Thymus (tissue), 11 donors: ENCODE measurements at regions not wholly inside any gene's neighbourhood (a gene's known extent, or its start where the extent isn't known, plus 50 kb on each side); places are given as distances from the start of the nearest gene placed in this dataset.
"Not testable (repeated sequence)": the region's sequence is repeated elsewhere in the genome, so short reads cannot be mapped to it uniquely, and the experiment has no call there.

Source experiments
- DNase-seq, 9 donors: peaks; one replicate each; pipeline ENCODE4 v3.0.0-alpha.2; 2013; ENCODE audit warnings: low spot score in 9 of 9, low read depth in 6 of 9, missing footprints in 1 of 9
- H3K27ac ChIP-seq, 2 donors: one replicate each; pipeline ENCODE4 v1.5.1; 2013; ENCODE audit warnings: control low read depth in 1 of 2, low read depth in 1 of 2, low read length in 1 of 2, mild to moderate bottlenecking in 1 of 2, moderate library complexity in 1 of 2
- H3K27me3 ChIP-seq, 2 donors: one replicate each; pipeline ENCODE4 v1.5.1; 2013; ENCODE audit warnings: low read length in 1 of 2; ENCODE audit not compliant: control insufficient read depth in 2 of 2, insufficient read depth in 1 of 2
- H3K36me3 ChIP-seq, 2 donors: one replicate each; pipeline ENCODE4 v1.5.1; 2013; ENCODE audit warnings: low read length in 1 of 2, mild to moderate bottlenecking in 1 of 2, moderate library complexity in 1 of 2; ENCODE audit not compliant: control insufficient read depth in 2 of 2, insufficient read depth in 2 of 2
- H3K4me1 ChIP-seq, 2 donors: one replicate each; pipeline ENCODE4 v1.5.1; 2013; ENCODE audit warnings: low read length in 2 of 2; ENCODE audit not compliant: control insufficient read depth in 2 of 2, insufficient read depth in 2 of 2
- H3K4me3 ChIP-seq, 2 donors: one replicate each; pipeline ENCODE4 v1.5.1; 2013; ENCODE audit warnings: low read length in 2 of 2, control low read depth in 1 of 2, mild to moderate bottlenecking in 1 of 2
- H3K9me3 ChIP-seq, 2 donors: one replicate each; pipeline ENCODE4 v1.5.1; 2013; ENCODE audit warnings: low read length in 1 of 2, mild to moderate bottlenecking in 1 of 2; ENCODE audit not compliant: control insufficient read depth in 2 of 2, insufficient read depth in 1 of 2
- WGBS: extraction: QIAGEN DNeasy Blood & Tissue Kit; methylation state at CpG from one replicate; pipeline ENCODE4 v1.1.7; 2013; 5-methylcytosine and 5-hydroxymethylcytosine counted together
- donor health status: healthy.

DNA sequence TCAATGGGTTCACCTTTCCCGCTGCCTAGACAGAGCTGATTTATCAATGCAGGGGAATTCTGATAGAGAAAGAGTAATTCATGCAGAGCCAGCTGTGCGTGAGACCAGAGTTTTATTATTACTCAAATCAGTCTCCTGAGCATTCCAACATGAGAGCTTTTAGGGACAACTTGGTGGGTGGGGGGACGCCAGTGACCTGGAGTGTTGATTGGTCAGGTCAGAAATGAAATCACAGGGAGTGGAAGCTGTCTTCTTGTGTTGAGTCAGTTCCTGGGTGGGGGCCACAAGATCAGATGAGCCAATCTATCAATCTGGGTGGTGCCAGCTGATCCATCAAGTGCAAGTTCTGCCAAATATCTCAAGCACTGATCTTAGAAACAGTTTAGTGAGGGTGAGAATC is 99.0 kb upstream of the CAV2 start:
- Histone ChIP-seq H3K27me3 (no peaks in the 10 kb centered on the region), H3K4me3 (no peak overlapping the region), H3K4me1 (no peaks in the 10 kb centered on the region), H3K27ac (no peak overlapping the region), H3K36me3 (no peaks in the 10 kb centered on the region), H3K9me3 (no peaks in the 10 kb centered on the region)
- no peak for DNase-seq
- WGBS: 96% methylated on average over 3 of the region's 3 CpGs

DNA sequence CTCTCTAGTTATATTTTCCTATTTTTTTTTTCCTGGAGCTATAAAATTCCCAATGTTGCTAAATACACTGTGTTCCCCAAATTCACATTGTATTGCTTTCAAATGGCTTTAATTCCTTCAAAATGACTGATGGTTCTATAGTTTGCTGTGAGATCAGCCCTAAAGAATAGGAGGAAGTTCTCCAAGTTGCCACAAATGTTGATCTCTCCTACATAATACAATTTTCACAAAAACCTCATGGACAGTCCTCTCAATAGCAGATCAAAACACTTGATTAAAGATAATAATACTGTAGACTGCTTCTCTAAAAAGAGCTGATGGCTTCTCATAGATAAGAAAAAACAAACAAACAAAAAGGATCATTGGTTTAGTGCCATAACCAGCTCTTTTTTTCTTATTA is 97.8 kb upstream of the CAV2 start:
- no peaks in the 10 kb centered on the region for H3K27me3 ChIP-seq
- DNase-seq: no peak
- H3K4me3 ChIP-seq: no peak overlapping the region
- H3K27ac ChIP-seq: no peak overlapping the region
- no peaks in the 10 kb centered on the region for H3K4me1 ChIP-seq
- H3K36me3 ChIP-seq: no peaks in the 10 kb centered on the region
- H3K9me3 ChIP-seq: no peaks in the 10 kb centered on the region

DNA sequence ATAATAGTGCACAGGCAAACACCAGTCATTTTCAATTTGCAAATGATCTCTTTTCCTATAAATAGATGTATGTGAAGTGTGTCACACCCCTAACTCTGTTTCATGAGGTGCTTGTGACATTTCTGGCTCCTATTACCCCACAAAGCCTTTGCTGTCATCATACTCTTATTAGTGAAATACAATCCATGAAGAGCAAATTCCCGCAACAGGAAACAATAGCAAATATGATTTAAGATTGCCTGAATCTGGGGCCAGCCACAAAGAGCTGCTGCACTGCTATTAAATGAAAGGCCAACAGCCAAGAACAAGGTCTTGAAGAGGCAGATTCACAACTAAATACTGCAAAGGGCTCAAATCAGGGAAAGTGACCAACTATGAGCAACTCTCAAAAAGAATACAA is 96.3 kb upstream of the CAV2 start:
- WGBS: 38% methylated on average over 1 of the region's 1 CpG
- H3K36me3 ChIP-seq: no peaks in the 10 kb centered on the region
- no peak for DNase-seq
- no peaks in the 10 kb centered on the region for H3K4me1 ChIP-seq
- no peaks in the 10 kb centered on the region for H3K27me3 ChIP-seq
- no peaks in the 10 kb centered on the region for H3K9me3 ChIP-seq
- H3K4me3 ChIP-seq: no peak overlapping the region
- H3K27ac ChIP-seq: no peak overlapping the region

DNA sequence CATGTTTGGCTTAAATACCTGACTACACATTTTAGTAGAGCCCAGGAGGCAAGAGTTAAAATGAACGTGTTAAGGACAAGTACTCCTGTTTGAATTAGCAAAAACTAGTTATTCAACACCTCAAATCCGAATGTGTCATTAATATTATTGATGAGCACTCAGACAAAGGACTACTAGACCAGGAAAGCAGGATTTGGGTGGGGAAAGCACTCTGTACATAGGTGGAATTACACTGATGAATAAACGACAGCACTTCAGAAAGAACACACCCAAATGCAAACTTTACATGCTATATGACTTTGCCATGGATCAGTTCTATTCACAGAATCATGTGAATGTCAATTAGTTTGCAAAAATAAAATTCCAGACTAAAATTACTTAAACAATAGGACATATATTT is 95.1 kb upstream of the CAV2 start:
- Histone ChIP-seq H3K9me3 (no peaks in the 10 kb centered on the region), H3K36me3 (no peaks in the 10 kb centered on the region), H3K27me3 (no peaks in the 10 kb centered on the region), H3K4me3 (no peak overlapping the region), H3K27ac (no peak overlapping the region), H3K4me1 (no peaks in the 10 kb centered on the region)
- DNase-seq: no peak
- WGBS: 91% methylated on average over 3 of the region's 3 CpGs

DNA sequence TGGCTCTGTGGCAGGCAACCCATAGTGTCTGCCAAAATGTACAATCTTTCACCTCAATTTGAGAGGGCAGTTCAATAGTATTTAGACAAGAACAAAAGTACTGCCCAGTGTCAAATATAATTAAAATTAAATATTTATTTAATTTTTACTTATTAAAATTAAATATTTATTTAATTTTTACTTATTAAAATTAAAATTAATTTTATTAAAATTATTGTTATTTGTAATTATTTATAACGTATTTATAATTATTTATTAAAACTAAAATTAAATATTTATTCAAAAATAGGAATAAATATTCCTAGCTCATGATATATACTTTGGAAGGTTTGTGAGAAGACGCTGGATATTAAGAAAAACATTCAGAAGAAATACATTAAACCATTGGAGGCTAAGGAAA is 93.7 kb upstream of the CAV2 start:
- Histone ChIP-seq H3K4me3 (no peak overlapping the region), H3K27ac (no peak overlapping the region), H3K9me3 (no peaks in the 10 kb centered on the region), H3K27me3 (no peaks in the 10 kb centered on the region), H3K36me3 (no peaks in the 10 kb centered on the region), H3K4me1 (no peaks in the 10 kb centered on the region)
- 94% methylated on average over 2 of the region's 2 CpGs for WGBS
- DNase-seq: no peak

DNA sequence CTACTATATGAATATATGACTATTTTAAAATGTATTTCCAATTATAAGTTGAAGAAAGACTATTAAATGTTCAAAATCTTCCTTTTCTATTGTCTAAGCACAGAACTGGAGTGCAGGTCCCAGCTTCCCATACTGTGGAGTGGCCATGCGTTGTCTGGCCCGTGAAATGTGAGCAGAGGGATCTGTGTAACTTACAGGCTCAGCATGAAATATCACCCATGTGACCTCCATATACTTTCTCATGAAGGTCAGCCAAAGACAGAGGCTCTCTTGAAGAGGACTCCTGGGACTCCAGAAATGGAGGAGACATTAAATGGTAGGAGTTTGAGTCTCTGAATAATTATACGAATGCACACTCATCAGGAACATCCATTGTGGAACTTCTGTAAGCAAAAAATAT is 92.4 kb upstream of the CAV2 start:
- no peak for DNase-seq
- H3K36me3 ChIP-seq: no peaks in the 10 kb centered on the region
- H3K4me3 ChIP-seq: no peak overlapping the region
- 97% methylated on average over 3 of the region's 3 CpGs for WGBS
- H3K27ac ChIP-seq: no peak overlapping the region
- no peaks in the 10 kb centered on the region for H3K27me3 ChIP-seq
- no peaks in the 10 kb centered on the region for H3K9me3 ChIP-seq
- no peaks in the 10 kb centered on the region for H3K4me1 ChIP-seq

DNA sequence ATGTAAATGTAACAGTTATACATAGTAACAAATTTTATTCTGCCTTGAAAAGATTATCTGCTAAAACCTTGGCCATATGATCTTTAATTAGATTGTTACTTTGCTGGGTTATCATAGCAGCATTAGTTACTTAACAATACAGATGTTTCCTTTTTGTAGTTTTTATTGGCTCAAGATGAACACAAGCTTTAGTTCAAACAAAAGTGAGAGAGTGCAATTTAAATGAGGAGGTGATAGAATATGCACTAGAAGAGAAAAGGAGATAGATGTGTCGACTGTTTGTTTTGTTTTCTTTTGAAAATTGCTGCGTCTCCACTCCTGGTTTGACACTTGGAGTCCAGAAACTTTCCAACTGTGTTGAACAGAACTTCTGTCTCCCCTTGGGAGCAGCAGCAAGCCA is 91.4 kb upstream of the CAV2 start:
- no peak for DNase-seq
- no peaks in the 10 kb centered on the region for H3K4me1 ChIP-seq
- H3K36me3 ChIP-seq: no peaks in the 10 kb centered on the region
- H3K27me3 ChIP-seq: no peaks in the 10 kb centered on the region
- no peak overlapping the region for H3K27ac ChIP-seq
- no peak overlapping the region for H3K4me3 ChIP-seq
- 91% methylated on average over 2 of the region's 2 CpGs for WGBS
- no peaks in the 10 kb centered on the region for H3K9me3 ChIP-seq

DNA sequence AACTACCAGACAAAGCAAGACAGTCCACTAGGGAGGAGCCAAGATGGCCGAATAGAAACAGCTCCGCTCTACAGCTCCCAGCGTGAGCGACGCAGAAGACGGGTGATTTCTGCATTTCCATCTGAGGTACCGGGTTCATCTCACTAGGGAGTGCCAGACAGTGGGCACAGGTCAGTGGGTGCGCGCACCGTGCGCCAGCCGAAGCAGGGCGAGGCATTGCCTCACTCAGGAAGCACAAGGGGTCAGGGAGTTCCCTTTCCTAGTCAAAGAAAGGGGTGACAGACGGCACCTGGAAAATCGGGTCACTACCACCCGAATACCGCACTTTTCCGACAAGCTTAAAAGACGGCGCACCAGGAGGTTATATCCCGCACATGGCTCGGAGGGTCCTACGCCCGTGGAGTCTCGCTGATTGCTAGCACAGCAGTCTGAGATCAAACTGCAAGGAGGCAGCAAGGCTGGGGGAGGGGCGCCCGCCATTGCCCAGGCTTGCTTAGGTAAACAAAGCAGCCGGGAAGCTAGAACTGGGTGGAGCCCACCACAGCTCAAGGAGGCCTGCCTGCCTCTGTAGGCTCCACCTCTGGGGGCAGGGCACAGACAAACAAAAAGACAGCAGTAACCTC is 90.6 kb upstream of the CAV2 start:
- 96% methylated on average over 28 of the region's 28 CpGs for WGBS

DNA sequence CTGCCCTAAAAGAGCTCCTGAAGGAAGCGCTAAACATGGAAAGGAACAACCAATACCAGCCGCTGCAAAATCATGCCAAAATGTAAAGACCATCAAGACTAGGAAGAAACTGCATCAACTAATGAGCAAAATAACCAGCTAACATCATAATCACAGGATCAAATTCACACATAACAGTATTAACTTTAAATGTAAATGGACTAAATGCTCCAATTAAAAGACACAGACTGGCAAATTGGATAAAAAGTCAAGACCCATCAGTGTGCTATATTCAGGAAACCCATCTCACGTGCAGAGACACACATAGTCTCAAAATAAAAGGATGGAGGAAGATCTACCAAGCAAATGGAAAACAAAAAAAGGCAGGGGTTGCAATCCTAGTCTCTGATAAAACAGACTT is 88.8 kb upstream of the CAV2 start:
- H3K36me3 ChIP-seq, H3K4me1 ChIP-seq, H3K27ac ChIP-seq, DNase-seq, H3K9me3 ChIP-seq, H3K27me3 ChIP-seq, H3K4me3 ChIP-seq: not testable (repeated sequence)
- 77% methylated on average over 2 of the region's 3 CpGs for WGBS

More for the DNA sequence above, 90.6 kb upstream of the CAV2 start:
- H3K27me3 ChIP-seq, H3K4me1 ChIP-seq, DNase-seq, H3K9me3 ChIP-seq, H3K36me3 ChIP-seq, H3K27ac ChIP-seq, H3K4me3 ChIP-seq: not testable (repeated sequence)
